ENCODE measurements at regions not wholly inside any gene's neighbourhood (a gene's known extent, or its start where the extent isn't known, plus 50 kb on each side); places are given as distances from the start of the nearest gene placed in this dataset.

DNA sequence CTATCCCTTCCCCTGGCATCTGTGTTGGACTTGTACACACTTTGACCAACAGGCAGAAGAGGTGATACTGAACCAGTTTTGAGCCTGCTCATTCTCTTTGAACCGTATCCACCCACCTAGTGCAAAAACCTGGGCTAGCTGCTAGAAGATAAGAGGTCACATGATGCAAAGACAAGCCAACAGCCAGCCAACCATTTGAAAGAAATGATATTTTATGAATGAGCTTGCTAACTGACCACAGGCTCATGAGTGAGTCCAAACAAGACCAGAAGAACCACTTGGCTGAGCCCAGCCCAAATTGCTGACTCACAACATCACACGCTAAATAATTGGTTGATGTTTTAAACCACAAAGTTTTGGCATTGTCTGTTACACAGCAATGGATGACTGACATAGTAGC is 74.0 kb upstream of the CTNNB1 start (continued):
- TF ChIP-seq RBM34 (IDR thresholded peaks at IDR 0.05; ENCODE audit: borderline replicate concordance, insufficient read depth, low read length), result no peak
- TF ChIP-seq HNRNPL (IDR thresholded peaks at IDR 0.05; ENCODE audit: low read depth, low read length), result no peak
- TF ChIP-seq ARID1B (IDR thresholded peaks at IDR 0.05), result no peak
- peak; percentile 83 for TF ChIP-seq USF2 (CRISPR knock-in tag; IDR thresholded peaks at IDR 0.05)
- TF ChIP-seq, protein P1, sequence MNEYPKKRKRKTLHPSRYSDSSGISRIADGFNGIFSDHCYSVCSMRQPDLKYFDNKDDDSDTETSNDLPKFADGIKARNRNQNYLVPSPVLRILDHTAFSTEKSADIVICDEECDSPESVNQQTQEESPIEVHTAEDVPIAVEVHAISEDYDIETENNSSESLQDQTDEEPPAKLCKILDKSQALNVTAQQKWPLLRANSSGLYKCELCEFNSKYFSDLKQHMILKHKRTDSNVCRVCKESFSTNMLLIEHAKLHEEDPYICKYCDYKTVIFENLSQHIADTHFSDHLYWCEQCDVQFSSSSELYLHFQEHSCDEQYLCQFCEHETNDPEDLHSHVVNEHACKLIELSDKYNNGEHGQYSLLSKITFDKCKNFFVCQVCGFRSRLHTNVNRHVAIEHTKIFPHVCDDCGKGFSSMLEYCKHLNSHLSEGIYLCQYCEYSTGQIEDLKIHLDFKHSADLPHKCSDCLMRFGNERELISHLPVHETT (CRISPR knock-in tag; conservative IDR thresholded peaks at IDR 0.05 in 1 of 2, IDR thresholded peaks at IDR 0.05 in 1 of 2), result no peak
- TF ChIP-seq TFAP4 (CRISPR knock-in tag; IDR thresholded peaks at IDR 0.05; ENCODE audit: borderline replicate concordance), result no peak
- TF ChIP-seq PML (IDR thresholded peaks at IDR 0.05; ENCODE audit: low read length), result no peak
- no peak for TF ChIP-seq STAT5A (IDR thresholded peaks at IDR 0.05; ENCODE audit: borderline replicate concordance, low read length)
- no peak for TF ChIP-seq POLR2AphosphoS2 (IDR thresholded peaks at IDR 0.05; ENCODE audit: low read length)
- no peak for TF ChIP-seq MTA2 (IDR thresholded peaks at IDR 0.05; ENCODE audit: low read depth)
- TF ChIP-seq, protein P2, sequence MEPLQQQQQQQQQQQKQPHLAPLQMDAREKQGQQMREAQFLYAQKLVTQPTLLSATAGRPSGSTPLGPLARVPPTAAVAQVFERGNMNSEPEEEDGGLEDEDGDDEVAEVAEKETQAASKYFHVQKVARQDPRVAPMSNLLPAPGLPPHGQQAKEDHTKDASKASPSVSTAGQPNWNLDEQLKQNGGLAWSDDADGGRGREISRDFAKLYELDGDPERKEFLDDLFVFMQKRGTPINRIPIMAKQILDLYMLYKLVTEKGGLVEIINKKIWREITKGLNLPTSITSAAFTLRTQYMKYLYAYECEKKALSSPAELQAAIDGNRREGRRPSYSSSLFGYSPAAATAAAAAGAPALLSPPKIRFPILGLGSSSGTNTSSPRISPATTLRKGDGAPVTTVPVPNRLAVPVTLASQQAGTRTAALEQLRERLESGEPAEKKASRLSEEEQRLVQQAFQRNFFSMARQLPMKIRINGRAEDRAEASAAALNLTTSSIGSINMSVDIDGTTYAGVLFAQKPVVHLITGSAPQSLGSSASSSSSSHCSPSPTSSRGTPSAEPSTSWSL (CRISPR knock-in tag; IDR thresholded peaks at IDR 0.05; ENCODE audit: borderline replicate concordance), result no peak
- TF ChIP-seq ZBTB1 (CRISPR knock-in tag; IDR thresholded peaks at IDR 0.05; ENCODE audit: borderline replicate concordance, low read depth), result no peak
- TF ChIP-seq ZNF184 (CRISPR knock-in tag; IDR thresholded peaks at IDR 0.05), result no peak
- TF ChIP-seq GATAD2A (IDR thresholded peaks at IDR 0.05), result no peak
- TF ChIP-seq, protein P3, sequence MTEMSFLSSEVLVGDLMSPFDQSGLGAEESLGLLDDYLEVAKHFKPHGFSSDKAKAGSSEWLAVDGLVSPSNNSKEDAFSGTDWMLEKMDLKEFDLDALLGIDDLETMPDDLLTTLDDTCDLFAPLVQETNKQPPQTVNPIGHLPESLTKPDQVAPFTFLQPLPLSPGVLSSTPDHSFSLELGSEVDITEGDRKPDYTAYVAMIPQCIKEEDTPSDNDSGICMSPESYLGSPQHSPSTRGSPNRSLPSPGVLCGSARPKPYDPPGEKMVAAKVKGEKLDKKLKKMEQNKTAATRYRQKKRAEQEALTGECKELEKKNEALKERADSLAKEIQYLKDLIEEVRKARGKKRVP (CRISPR knock-in tag; IDR thresholded peaks at IDR 0.05), result no peak
- TF ChIP-seq TCF15 (CRISPR knock-in tag; IDR thresholded peaks at IDR 0.05), result no peak
- TF ChIP-seq ZNF431 (CRISPR knock-in tag; IDR thresholded peaks at IDR 0.05), result no peak
- TF ChIP-seq ZNF707 (CRISPR knock-in tag; conservative IDR thresholded peaks at IDR 0.05), result no peak
- no peak for TF ChIP-seq EP400 (IDR thresholded peaks at IDR 0.05)
- TF ChIP-seq CC2D1A (IDR thresholded peaks at IDR 0.05), result no peak
- no peak for TF ChIP-seq ZNF764 (CRISPR knock-in tag; IDR thresholded peaks at IDR 0.05; ENCODE audit: low read depth)
- TF ChIP-seq ZFP30 (CRISPR knock-in tag; IDR thresholded peaks at IDR 0.05; ENCODE audit: borderline replicate concordance), result no peak
